NCI-H748 (cell line): ENCODE measurements at regions not wholly inside any gene's neighbourhood (a gene's known extent, or its start where the extent isn't known, plus 50 kb on each side); places are given as distances from the start of the nearest gene placed in this dataset.
A peak's percentile ranks its signal among the peaks of the same experiment; 100 is the strongest.
"Not testable (repeated sequence)": the region's sequence is repeated elsewhere in the genome, so short reads cannot be mapped to it uniquely, and the experiment has no call there.

Experiments
- DNase-seq: peaks from one replicate; lab custom pipeline; 2025; ENCODE audit not compliant: unreplicated experiment; lab: John Stamatoyannopoulos, UW

DNA sequence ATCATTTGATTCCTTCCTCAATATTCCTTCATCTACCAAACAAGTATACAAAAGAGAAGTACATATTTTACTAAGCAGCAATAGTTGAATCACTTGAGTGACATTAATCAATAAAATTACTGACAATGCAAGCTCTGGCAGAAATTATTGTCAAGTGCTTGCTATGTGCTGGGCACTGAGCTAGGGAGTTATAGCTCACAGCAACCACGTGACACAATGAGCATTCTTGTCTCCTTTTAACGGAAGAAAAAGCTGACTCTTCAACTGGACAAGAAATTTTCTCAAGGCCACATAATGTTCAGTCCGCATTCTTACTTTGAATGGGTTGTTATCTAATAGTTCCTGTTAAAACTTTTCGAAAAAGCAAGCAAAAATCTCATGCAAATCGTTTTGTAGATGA, 500.1 kb downstream of the PYDC2 start:
- DNase-seq, result no peak

DNA sequence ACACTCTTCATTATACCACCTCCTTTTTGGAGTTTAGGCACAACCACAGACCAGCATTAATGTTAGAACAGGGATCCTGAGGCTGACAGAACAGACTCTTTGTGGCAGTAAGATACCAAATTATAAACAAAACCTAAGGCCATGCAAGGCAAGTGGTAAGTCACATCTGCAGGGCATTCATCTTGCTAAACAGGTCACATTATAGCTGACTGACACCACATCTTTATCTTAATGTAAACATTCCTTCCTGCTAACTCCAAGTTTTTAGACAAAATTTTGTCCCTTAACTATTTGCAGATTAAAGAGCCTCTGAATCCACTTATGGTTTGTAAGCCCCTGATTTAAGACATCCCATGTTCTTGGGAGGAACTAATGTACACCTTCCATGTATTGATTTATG, 500.6 kb downstream of the PYDC2 start:
- no peak for DNase-seq

DNA sequence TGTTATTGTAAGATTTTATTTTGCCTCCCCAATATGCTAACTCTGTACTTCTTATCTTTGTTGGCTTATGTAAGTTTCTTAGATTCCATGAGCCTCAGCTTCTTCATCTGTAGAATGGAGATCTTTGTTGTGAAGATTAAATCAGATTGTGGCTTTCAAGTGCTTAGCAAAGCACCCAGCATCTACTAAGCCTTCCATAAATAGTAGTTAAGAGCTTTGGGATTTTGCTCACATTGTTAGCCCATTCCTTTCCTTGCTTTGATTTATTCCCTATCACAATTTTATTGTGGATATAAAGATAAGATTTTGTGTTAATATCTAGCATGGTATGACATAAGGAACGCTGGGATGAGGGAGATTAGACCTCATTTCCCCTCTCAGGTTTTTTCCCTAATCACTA, 501.4 kb downstream of the PYDC2 start:
- no peak for DNase-seq

DNA sequence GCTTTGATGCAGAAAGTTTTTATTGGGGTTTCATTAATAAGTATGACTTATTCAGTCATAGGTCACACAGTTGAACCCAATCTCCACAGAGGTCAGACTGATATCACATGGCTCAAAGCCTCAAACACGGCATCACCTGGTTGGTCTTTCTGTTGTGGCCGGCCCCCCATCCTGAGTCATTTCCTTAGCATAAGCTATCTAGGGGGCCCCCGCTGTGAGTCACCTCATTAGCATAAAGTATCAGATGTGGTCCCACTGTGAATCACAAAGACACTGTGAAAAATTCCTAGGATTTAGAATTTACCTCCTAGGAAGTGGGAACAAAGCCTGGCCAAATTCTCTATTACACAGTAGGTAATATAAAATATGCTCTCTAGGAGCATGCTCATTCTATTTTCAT, 502.2 kb downstream of the PYDC2 start:
- DNase-seq, result no peak

DNA sequence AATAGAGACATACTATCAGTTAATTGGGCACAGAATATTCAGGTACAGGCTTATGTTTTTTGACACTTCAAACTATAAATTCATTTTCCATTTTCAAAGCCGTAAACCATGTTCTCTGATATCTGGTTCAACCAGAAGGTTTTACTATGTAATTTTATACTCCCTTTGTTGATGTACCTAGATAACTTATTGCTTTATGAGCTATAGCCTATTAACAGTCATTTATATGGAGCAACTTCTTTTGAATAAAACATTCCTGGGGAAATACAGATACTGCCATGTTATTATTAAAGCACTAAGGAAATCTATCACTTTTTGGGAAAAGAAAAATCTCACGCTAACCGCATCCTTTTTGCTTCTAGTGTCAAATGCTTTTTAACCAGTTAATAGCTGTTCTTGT, 505.6 kb downstream of the PYDC2 start:
- no peak for DNase-seq

DNA sequence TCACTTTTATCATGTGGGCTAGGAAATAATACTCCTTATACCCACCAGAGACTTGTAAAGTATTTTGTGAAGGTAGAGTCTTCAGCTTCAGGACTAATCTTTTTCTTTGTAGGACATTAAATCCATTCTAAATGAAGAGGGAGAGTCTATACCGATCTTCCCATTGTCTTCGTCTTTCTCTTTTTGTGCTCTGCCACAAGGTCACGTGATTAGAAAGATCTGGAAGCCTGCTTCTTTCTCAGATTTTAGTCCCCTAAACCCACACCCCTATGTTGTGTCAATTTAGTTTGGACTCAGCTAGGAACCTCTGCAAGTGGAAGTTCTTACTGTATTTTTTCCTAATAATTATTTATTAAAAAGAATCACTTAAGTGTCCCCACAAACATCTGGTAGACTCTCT, 507.3 kb downstream of the PYDC2 start:
- DNase-seq, result no peak

DNA sequence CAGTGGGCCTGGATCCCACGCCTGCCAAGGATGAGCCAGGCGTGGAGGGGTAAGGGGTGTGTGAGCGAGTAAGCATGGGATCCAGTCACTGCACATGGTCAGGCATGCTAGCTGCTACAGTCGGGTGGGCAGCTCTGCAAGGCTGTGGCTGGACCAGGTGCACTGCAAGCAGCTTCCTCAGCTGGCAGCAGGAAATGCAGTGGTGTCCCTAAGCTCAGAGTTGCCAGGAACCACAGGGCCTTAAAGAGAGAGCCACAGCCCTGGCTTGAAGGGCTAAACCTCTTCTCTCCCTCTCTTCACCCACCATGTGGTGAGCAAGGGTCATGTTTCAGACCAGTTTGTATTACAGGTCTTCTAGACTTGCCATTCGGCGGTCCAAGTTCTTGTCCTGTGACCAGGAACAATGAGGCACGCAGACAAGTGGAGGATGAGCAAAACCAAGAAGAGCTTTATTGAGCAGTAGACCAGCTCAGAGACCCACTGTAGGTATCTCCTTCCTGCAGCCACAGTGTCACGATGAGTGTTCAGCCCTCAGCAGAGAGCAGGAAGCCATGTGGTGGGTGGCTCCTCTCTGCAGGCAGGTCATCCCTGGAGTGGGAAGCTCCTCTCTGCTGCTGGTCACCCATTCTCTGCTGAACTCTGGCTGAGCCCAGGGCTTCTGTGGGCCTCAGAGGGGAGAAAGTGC, 511.9 kb downstream of the PYDC2 start:
- DNase-seq, result no peak

DNA sequence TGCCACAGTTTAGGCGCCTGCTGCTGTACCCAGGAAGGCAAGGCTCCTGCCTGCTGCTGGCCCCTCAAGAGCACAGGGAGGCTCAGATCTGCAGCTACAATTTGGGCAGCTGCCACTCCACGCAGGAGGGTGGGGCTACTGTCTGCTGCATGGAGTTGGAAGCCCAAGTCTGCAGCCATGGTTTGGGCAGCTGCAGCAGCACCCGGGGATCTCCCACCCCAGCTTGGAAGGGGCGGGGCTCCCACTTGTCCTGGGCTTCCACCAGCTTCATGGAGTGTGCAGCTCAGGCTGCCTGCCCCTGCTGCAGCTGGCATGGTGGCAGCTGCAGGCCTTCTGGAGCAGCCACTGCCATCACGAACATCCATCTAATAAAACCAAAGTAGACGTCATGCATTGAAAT, 512.9 kb downstream of the PYDC2 start:
- peak; percentile 2 for DNase-seq

DNA sequence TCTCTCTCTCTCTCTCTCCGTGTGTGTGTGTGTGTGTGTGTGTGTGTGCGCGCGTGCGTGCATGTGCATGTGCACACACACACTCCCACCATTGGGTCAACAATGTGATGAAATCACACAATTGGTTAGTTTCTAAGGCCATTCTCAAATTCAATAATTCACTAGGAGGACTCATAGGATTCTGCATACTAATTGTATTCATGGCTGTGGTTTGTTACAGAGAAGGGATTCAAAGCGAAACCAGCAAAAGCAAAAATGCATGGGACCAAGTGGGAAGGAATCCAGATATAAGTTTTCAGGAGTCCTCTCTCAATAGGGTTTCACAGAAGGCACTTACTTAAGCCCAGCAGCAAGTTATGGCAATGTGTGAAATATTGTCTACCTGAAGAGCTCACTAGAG, 515.0 kb downstream of the PYDC2 start:
- no peak for DNase-seq

DNA sequence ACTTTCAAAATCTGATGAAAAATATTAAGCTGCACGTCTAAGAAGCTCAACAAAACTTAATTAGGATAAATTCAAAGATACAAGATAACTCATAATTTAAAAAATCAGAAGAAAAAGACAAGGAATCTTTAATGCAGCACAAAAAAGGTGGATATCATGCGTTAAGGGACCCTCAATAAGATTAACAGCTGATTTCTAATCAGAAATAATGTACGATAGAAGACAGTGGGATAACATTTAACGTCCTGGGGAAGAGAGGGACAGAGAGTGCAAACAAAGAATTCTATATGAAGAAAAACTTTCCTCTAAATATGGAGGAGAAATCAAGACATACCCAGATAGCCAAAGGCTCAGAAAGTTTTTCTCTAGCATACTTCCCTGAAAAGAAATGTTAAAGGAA, 519.5 kb downstream of the PYDC2 start:
- DNase-seq, result no peak

DNA sequence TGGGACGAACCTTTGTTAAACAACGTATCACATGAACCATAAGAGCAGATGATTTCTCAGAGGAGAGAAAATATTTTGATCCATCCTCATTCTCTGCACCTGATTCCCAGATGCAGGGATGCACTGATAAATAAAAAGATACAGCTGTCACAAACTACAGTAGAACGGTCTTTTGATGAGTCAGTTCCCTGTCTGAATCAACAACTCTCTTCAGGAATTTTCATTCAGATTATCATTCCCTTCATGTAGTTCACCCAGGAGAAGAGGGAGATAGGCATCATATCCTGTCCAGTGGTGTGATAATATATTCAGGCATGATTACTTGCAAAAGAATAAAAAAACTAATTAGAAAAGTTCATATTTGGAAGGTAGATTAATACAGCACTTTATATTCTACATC, 521.5 kb downstream of the PYDC2 start:
- no peak for DNase-seq

DNA sequence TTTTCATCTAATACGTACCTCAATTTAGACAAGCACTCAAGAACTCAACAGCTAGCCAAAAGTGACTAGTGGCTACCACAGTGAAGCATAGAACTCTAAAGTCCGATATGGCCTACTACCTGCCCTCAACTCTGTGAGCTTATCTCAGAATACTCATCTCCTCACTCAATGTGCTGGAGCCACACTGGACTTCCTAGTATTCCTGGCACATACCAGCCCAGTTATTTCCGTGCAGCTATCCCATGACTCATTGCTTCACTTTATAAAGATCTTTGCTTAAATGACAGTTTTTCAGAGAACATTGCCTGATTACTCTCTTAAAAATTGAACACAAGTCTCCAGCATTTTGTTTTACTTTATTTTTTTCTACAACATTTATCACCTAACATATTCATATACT, 524.7 kb downstream of the PYDC2 start:
- no peak for DNase-seq

DNA sequence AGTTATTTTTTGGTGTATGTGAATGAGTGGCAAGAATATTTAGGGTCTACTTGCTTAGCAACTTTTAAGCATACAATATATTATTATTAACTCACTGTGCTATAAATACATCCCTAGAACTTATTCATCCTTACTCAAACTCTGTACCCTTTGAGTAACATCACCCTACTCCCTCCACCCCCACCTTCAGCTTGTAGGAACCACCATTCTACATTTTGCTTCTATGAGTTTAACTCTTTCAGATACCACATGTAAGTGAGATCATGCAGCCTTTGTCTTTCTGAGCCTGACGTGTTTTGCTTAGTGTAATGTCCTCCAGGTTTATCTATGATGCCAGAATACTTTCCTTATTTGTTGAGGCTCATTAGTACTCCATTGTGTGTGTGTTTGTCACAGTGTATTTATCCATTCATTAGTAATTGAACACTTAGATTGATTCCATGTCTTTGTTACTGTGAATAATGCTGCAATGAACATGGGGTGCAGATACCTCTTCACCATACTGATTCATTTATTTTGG, 526.9 kb downstream of the PYDC2 start:
- peak; percentile 90 for DNase-seq

DNA sequence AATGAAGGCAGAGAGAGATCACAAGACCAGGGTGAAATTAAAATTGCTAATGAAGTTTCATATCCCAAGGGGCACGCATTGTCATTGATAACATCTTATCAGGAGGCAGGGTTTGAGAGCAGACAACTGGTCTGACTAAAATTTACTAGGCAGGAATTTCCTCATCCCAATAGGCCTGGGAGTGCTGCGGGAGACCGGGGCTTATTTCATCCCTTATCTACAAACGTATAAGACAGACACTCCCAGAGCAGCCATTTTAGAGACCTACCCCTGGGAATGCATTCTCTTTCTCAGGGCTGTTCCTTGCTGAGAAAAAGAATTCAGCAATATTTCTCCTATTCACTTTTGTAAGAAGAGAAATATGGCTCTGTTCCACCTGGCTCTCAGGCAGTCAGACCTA, 533.0 kb downstream of the PYDC2 start:
- not testable (repeated sequence) for DNase-seq

DNA sequence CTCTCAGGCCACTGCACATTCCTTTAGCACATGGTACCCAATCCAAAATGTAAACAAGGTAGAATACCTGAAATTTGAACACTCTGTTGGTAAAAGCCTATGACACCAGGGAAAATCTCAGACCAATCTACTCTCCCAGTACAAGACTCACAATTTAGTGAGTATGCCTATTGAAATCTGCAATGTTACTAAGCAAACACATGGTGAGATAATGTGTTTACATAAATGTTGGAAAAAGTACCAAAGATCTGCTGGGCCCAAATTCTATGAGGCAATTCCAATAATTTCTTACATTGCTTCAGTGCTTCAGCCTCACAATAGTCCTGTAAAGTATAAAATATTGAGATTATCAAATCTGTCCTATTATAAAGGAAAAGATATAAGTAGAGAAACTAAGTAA, 536.1 kb downstream of the PYDC2 start:
- peak; percentile 3 for DNase-seq

DNA sequence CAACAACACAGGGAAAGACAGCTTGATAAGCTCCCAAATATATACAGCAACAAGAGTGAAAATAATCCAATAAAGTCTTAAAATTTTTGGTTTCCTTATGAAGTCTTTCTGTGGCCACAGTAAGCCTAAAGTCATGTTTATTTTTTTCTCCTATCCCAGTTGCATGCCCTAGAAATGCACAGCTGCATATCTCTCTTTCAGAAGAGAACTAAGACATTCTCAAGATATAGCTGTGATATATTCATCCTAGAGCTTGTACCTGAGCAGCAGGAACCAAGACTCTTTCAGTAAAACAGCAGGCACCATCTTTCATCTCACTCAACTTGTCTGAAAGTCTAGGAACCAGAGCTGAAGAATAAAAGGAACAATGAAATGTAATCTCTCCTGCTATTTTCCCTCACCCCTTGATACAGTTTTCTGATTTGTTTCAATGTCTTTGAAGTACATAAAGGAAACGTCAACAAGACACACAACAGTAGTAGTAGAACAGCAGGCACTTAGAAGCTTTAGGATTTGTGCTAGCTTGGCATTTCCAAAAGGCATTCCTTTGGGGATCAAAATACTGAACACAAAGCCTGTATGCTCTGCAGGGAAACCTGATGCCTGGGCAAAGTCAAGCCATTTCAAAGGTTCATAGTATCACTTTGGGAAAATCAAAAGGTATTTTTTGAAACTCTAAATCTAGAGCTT, 536.8 kb downstream of the PYDC2 start:
- DNase-seq, result no peak

DNA sequence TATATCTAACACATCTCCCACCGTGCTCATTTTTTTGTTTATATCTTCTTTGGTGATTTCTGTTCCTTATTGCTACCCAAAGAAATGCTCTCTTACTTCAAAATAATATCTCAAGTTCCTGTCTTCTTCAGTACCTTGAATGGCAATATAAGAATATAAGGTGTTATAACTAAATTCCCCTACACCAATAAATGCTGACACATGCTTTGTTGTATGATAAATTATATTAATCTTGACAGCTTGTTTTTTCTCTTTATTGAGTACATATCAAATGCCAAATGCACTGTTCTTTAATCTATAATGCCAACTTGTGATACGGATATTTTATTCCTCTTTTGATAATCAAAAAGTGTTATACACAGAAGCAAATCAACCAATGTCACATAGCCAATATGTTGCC, 540.3 kb downstream of the PYDC2 start:
- no peak for DNase-seq

DNA sequence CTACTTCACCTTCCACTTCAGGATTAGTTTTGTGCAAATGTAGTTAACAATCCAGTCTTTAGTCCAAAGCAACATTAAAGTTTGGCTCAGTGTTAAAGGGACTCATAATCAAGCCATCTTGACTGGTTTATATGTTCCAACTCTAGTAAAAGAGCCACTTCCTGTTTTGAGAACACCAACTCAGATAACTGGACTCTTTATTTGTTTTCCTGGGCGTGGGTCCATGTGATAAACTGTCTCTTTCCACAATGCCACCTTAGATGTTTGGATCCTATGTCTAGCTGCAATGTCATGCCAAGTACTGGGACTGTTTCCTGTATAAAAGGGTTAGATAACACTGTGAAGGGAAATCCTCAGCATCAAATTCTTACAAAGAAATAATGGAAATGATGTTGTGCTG, 545.0 kb downstream of the PYDC2 start:
- DNase-seq, result peak; percentile 33

DNA sequence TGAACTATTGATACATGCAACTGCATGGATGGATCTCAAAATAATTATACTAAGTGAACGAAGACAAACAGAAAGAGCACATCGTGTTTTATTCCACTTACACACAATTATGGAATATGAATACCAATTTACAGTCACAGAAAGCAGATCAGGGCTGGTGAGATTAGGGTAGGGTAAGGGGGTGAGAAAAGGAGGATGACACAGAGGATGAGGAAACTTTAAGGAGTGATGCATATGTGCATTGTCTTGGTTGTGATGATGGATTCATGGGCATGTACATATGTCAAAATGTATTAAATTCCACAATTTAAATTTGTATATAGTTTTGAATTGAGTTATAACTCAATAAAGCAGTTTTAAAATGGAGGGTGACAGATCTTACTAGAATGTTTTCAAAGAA, 548.9 kb downstream of the PYDC2 start:
- DNase-seq, result no peak

DNA sequence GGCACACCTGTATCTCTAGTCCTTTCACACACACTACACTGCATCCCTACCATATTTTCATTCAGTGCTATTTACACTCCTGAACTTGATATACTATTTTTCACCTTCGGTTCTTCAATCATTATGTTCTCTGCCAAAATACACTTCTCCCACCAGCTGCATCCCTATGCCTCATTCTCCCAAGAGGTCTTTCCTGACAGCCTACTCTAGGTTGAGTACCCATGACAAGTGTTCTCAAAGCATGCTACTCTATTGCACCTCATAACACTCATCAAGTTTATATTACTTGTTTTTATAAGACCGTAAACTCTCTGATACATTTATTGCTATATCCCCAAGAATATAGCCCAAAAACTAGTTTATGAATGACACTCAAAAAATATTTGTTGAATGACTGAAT, 549.5 kb downstream of the PYDC2 start:
- no peak for DNase-seq

DNA sequence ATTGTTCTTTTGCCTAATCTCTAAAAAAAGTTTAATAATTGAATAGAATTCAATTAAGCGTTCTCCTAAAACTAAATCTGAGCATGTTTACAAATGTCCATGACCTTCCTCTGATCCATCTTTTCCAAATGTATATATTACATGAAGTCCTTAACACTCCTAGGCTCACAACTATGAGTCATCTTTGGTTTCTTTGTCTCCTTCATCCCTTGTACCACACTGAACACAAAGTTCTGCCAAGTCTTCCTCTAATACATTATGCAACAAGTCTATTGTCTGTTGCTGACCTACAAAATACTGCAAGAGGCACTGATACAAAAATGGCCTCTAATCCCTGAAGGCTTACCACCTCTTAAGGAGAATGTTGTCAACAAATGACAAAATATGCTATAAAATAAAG, 550.2 kb downstream of the PYDC2 start:
- no peak for DNase-seq

DNA sequence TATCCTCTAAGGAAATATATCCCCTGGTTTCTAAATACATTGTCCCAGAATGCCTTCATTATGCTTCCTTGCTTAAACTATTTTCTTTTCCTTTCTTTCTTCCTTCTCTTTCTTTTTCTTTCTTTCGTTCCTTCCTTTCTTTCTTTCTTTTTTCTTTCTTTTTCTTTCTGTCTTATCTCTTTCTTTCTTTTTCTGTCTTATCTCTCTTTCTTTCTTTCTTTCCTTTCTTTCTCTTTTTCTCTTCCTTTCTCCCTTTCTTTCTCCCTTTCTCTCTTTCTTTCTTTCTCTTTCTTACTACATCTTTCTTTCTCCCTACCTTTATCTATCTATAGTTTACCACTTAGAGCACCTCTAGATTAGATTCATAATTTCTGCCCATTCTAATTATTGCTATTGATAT, 552.1 kb downstream of the PYDC2 start:
- DNase-seq, result no peak

DNA sequence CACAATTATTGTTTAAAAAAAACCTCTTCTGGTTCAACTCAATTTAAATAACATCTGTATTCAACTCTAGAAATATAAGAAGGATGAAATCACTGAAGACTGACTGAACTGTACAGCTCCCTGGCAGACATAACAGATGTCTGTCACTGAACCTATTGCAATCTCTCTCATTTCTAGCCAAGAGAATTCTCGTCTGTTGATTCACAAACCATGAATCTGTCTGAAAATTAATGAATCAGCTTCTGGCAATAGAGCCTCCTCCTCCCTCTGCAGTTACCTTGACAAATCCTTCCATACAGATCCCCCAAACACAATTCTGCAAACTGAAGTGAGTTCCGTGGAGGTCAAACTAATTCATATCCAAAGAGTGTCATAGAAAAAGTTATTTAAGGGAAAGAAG, 561.4 kb downstream of the PYDC2 start:
- DNase-seq, result no peak
